Neuronal stem cell (in vitro differentiated cells): ENCODE measurements at regions not wholly inside any gene's neighbourhood (a gene's known extent, or its start where the extent isn't known, plus 50 kb on each side); places are given as distances from the start of the nearest gene placed in this dataset.

Experiments used
- DNase-seq: peaks from one replicate; pipeline ENCODE4 v3.0.0-alpha.2; 2013; ENCODE audit warnings: low spot score
- H2AFZ ChIP-seq: one replicate; pipeline ENCODE4 v1.6.1; 2013; ENCODE audit warnings: mild to moderate bottlenecking, low read length, inconsistent platforms
- H2AK5ac ChIP-seq: 2 replicates; pipeline ENCODE4 v1.6.1; 2013; ENCODE audit warnings: low read depth, mild to moderate bottlenecking, inconsistent platforms, low read length, moderate library complexity, mixed read lengths
- H2BK120ac ChIP-seq: 2 replicates; pipeline ENCODE4 v1.6.1; 2013; ENCODE audit warnings: low read depth, mild to moderate bottlenecking, inconsistent platforms, low read length, moderate library complexity, mixed read lengths
- H2BK12ac ChIP-seq: one replicate; pipeline ENCODE4 v1.6.1; 2013; ENCODE audit warnings: low read length, inconsistent platforms
- H2BK15ac ChIP-seq: 2 replicates; pipeline ENCODE4 v1.6.1; 2013; ENCODE audit warnings: mild to moderate bottlenecking, low read length, inconsistent platforms, mixed read lengths
- H2BK5ac ChIP-seq: one replicate; pipeline ENCODE4 v1.6.1; 2013; ENCODE audit warnings: inconsistent platforms, mild to moderate bottlenecking, low read length, moderate library complexity
- H3K14ac ChIP-seq: one replicate; pipeline ENCODE4 v1.6.1; 2013; ENCODE audit warnings: low read length, inconsistent platforms
- H3K18ac ChIP-seq: 2 replicates; pipeline ENCODE4 v1.6.1; 2013; ENCODE audit warnings: low read length, inconsistent platforms
- H3K23ac ChIP-seq: 2 replicates; pipeline ENCODE4 v1.6.1; 2013; ENCODE audit warnings: low read depth, mild to moderate bottlenecking, mixed read lengths, low read length, inconsistent platforms; ENCODE audit not compliant: poor library complexity
- H3K27ac ChIP-seq: replicated peaks from 3 replicates; pipeline ENCODE4 v1.5.1; 2013; ENCODE audit warnings: low read length, inconsistent platforms
- H3K27me3 ChIP-seq, 3 experiments: 2 replicates each; pipeline ENCODE4 v1.6.1; 2013; ENCODE audit warnings: low read length in 3 of 3, mild to moderate bottlenecking in 2 of 3, inconsistent platforms in 1 of 3, low read depth in 1 of 3, mixed read lengths in 1 of 3, moderate library complexity in 1 of 3; ENCODE audit not compliant: control insufficient read depth in 3 of 3, insufficient read depth in 3 of 3
- H3K36me3 ChIP-seq, 2 donors: replicated peaks in 1 of 2; 2 replicates each; pipeline ENCODE4 v1.6.1; 2013; ENCODE audit warnings: low read length in 2 of 2; ENCODE audit not compliant: control insufficient read depth in 2 of 2, insufficient read depth in 2 of 2
- H3K4ac ChIP-seq: 2 replicates; pipeline ENCODE4 v1.6.1; 2013; ENCODE audit warnings: inconsistent platforms, mild to moderate bottlenecking, low read length, moderate library complexity
- H3K4me1 ChIP-seq, 2 donors: 1 replicate in 1 of 2; 2 replicates in 1 of 2; pipeline ENCODE4 v1.6.1; 2013; ENCODE audit warnings: low read length in 2 of 2, low read depth in 1 of 2; ENCODE audit not compliant: control insufficient read depth in 2 of 2, insufficient read depth in 1 of 2
- H3K4me2 ChIP-seq: one replicate; pipeline ENCODE4 v1.6.1; 2013; ENCODE audit warnings: mild to moderate bottlenecking, low read length, inconsistent platforms; ENCODE audit not compliant: insufficient read depth, poor library complexity, severe bottlenecking
- H3K4me3 ChIP-seq, 2 donors: 2 replicates each; pipeline ENCODE4 v1.5.1; 2013; ENCODE audit warnings: low read length in 2 of 2, mild to moderate bottlenecking in 2 of 2, inconsistent platforms in 1 of 2, moderate library complexity in 1 of 2
- H3K79me1 ChIP-seq: one replicate; pipeline ENCODE4 v1.6.1; 2013; ENCODE audit warnings: low read depth, mild to moderate bottlenecking, inconsistent platforms, low read length, moderate library complexity
- H3K9ac ChIP-seq: one replicate; pipeline ENCODE4 v1.6.1; 2013; ENCODE audit warnings: mild to moderate bottlenecking, low read depth, low read length, inconsistent platforms; ENCODE audit not compliant: poor library complexity
- H3K9me3 ChIP-seq, 2 donors: replicated peaks in 1 of 2; 2 replicates each; pipeline versions ENCODE3 to v1.6.1; 2013; ENCODE audit warnings: low read length in 2 of 2, mild to moderate bottlenecking in 2 of 2, inconsistent platforms in 1 of 2, low read depth in 1 of 2, mixed read lengths in 1 of 2, moderate library complexity in 1 of 2; ENCODE audit not compliant: control insufficient read depth in 2 of 2, insufficient read depth in 1 of 2
- H4K8ac ChIP-seq: one replicate; pipeline ENCODE4 v1.6.1; 2013; ENCODE audit warnings: low read depth, mild to moderate bottlenecking, inconsistent platforms, low read length, moderate library complexity
- H4K91ac ChIP-seq: one replicate; pipeline ENCODE4 v1.6.1; 2013; ENCODE audit warnings: low read length, low read depth, mild to moderate bottlenecking, inconsistent platforms; ENCODE audit not compliant: poor library complexity
- WGBS, 2 donors: extraction: QIAGEN DNeasy Blood & Tissue Kit; methylation state at CpG; one replicate each; pipeline ENCODE4 v1.1.7; 2013; ENCODE audit warnings: missing lambda C conversion rate in 2 of 2, mixed read lengths in 1 of 2; ENCODE audit not compliant: insufficient read length in 2 of 2, insufficient replicate concordance in 1 of 2; ENCODE audit errors: extremely low coverage in 2 of 2; 5-methylcytosine and 5-hydroxymethylcytosine counted together

DNA sequence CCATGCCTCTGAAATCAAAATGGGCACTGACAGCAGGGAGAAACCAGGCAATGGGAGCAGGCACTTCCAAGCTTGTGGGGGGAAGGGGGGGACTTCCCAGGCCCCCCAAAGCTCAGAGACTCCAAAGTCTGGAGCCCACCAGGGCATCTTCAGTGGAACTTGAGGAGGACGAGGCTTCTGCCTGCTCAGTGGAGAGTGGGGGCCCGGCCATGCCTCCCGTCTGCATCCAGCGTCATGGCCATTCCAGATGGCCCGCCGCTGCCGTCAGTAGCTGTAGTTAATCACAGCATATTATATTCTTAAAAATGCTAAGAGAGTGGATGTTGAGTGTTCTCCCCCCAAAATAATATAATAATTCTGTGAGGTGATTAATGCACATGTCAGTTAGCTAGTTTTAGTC lies 315.2 kb downstream of the KCNJ2 start:
- H3K9ac ChIP-seq = no peak overlapping the region
- H2AK5ac ChIP-seq = no peak overlapping the region
- WGBS, 2 donors = no CpG with 5 or more reads among the region's 7 CpGs
- H2BK15ac ChIP-seq = no peak overlapping the region
- no peak overlapping the region for H3K4me2 ChIP-seq
- DNase-seq = no peak
- peaks cover 9 to 11% of the 10 kb centered on the region in 2 donors for H3K9me3 ChIP-seq
- peak overlapping the region; percentile 43 for H4K8ac ChIP-seq
- H3K4ac ChIP-seq = no peak overlapping the region
- no peak overlapping the region for H2BK5ac ChIP-seq
- no peak overlapping the region for H3K4me3 ChIP-seq
- peak overlapping the region; percentile 73 for H3K23ac ChIP-seq
- H2BK120ac ChIP-seq = no peak overlapping the region
- no peaks in the 10 kb centered on the region for H3K79me1 ChIP-seq
- H3K14ac ChIP-seq = no peak overlapping the region
- H3K27me3 ChIP-seq = no peaks in the 10 kb centered on the region
- no peak overlapping the region for H3K27ac ChIP-seq
- no peak overlapping the region for H4K91ac ChIP-seq
- no peak overlapping the region for H2BK12ac ChIP-seq
- no peaks in the 10 kb centered on the region for H3K36me3 ChIP-seq
- H3K4me1 ChIP-seq = no peaks in the 10 kb centered on the region
- H3K18ac ChIP-seq = no peak overlapping the region
- no peak overlapping the region for H2AFZ ChIP-seq

DNA sequence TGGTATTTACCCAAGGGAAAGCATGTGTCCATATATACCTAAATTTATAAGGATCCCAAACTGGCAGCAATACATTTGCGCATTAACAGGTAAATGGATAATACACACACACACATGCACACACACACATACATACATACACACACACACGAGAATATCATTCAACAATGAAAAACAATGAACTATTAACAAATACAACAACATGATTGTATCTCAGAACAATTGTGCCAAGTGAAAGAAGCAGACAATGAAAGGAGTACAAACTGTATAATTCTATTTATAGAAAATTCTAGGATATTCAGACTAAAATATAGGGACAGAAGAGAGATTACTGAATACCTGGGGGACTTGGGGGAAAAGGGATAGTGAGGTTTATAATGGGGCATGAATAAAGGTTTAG lies 323.0 kb downstream of the KCNJ2 start:
- H2BK120ac ChIP-seq = no peak overlapping the region

DNA sequence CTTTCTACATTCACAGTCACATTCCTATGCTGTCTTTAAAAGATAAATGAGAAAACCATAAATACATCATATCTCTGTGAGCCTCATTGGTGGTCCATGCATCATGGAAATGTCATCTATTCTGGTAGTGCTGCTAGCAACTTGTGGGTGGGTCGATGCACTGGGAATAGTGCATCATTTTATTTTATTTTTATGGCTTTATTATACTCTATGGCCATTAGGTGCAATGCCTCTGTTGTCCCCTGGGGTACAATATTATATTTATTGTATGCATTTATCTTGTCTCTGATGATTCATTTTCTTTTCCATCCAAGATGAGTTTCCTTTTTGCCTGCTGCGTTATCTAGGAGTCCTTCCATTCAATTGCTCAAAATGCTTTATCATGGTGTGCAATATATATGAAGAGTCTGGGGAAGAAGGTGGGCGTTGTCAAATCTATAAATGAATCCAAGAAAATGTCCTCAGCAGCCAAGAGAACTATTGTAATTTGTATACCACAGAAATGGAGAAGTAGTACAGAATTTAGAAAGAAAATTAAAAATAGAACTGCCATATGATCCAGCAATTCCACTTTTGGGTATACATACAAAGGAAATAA lies 324.0 kb downstream of the KCNJ2 start:
- Histone ChIP-seq H3K79me1 (no peaks in the 10 kb centered on the region), H3K23ac (no peak overlapping the region), H4K8ac (no peak overlapping the region), H3K14ac (no peak overlapping the region), H4K91ac (no peak overlapping the region), H3K18ac (no peak overlapping the region), H2AFZ (no peak overlapping the region), H3K9ac (no peak overlapping the region), H2AK5ac (no peak overlapping the region), H3K27ac (no peak overlapping the region), H3K36me3 (no peaks in the 10 kb centered on the region), H2BK15ac (no peak overlapping the region), H3K4me1 (no peaks in the 10 kb centered on the region), H2BK5ac (no peak overlapping the region), H3K4ac (no peak overlapping the region), H3K27me3 (no peaks in the 10 kb centered on the region), H2BK12ac (no peak overlapping the region), H2BK120ac (no peak overlapping the region), H3K4me3 (no peak overlapping the region), H3K4me2 (no peak overlapping the region), H3K9me3 (no peaks in the 10 kb centered on the region)
- WGBS, 2 donors = no CpG with 5 or more reads among the region's 3 CpGs
- DNase-seq = no peak

More for the DNA sequence above, 323.0 kb downstream of the KCNJ2 start:
- no peak overlapping the region for H2BK15ac ChIP-seq
- no peak overlapping the region for H2BK5ac ChIP-seq
- H3K23ac ChIP-seq = no peak overlapping the region
- no peak overlapping the region for H3K27ac ChIP-seq
- no peak overlapping the region for H4K8ac ChIP-seq
- H3K36me3 ChIP-seq = no peaks in the 10 kb centered on the region
- no peak for DNase-seq
- no peak overlapping the region for H4K91ac ChIP-seq
- H3K79me1 ChIP-seq = no peaks in the 10 kb centered on the region
- no peaks in the 10 kb centered on the region for H3K4me1 ChIP-seq
- H3K18ac ChIP-seq = no peak overlapping the region
- H3K9ac ChIP-seq = no peak overlapping the region
- no peak overlapping the region for H3K4ac ChIP-seq
- no peaks in the 10 kb centered on the region for H3K9me3 ChIP-seq
- no peak overlapping the region for H3K4me3 ChIP-seq
- H3K27me3 ChIP-seq = no peaks in the 10 kb centered on the region
- no peak overlapping the region for H3K14ac ChIP-seq
- WGBS, 2 donors = no CpG with 5 or more reads among the region's 2 CpGs
- H3K4me2 ChIP-seq = no peak overlapping the region
- no peak overlapping the region for H2AFZ ChIP-seq
- H2BK12ac ChIP-seq = no peak overlapping the region
- no peak overlapping the region for H2AK5ac ChIP-seq

DNA sequence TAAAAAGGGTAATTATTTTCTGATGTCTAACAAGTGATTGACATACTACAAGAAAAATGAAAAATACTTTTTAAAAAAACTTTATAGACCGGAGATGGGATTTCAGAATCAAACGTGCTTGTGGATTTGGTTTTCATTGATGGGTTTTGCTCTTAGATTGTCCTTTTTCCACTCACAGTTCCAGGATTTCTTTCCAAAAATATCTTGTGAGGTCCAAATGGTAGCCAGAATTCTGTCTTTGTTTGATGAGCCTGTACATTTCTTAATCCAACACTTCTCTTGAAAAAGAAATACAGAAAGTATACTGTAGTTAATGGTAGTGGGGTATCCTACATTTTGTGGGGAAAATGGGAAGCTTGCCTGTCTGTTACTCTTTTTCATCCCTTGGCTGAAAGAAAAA lies 329.3 kb downstream of the KCNJ2 start:
- Histone ChIP-seq H3K36me3 (no peaks in the 10 kb centered on the region), H2AFZ (peak overlapping the region; percentile 39), H2BK120ac (no peak overlapping the region), H3K23ac (no peak overlapping the region), H3K27me3 (no peaks in the 10 kb centered on the region), H3K4me1 (peaks cover 0 to 13% of the 10 kb centered on the region in 2 donors), H2BK5ac (no peak overlapping the region), H3K79me1 (no peaks in the 10 kb centered on the region), H3K14ac (no peak overlapping the region), H2BK12ac (no peak overlapping the region), H3K4ac (no peak overlapping the region), H3K18ac (no peak overlapping the region), H3K9ac (no peak overlapping the region), H3K4me3 (no peak overlapping the region), H2BK15ac (no peak overlapping the region), H3K4me2 (no peak overlapping the region), H3K9me3 (no peaks in the 10 kb centered on the region), H3K27ac (peak overlapping the region; percentile 35), H2AK5ac (no peak overlapping the region), H4K91ac (no peak overlapping the region), H4K8ac (no peak overlapping the region)
- DNase-seq = no peak
- WGBS, 2 donors = no CpG with 5 or more reads among the region's 2 CpGs
